ENCODE measurements at regions not wholly inside any gene's neighbourhood (a gene's known extent, or its start where the extent isn't known, plus 50 kb on each side); places are given as distances from the start of the nearest gene placed in this dataset.

- no peak for TF ChIP-seq CTCF (IDR thresholded peaks at IDR 0.05)
- no peak for TF ChIP-seq POLR2A (IDR thresholded peaks at IDR 0.05)
Measured at GRCh38 chr10:131442271-131442670, 130.8 kb upstream of the TCERG1L start.
